Mucosa of descending colon (tissue), 3 donors: ENCODE measurements at regions not wholly inside any gene's neighbourhood (a gene's known extent, or its start where the extent isn't known, plus 50 kb on each side); places are given as distances from the start of the nearest gene placed in this dataset.

Source experiments
- ATAC-seq: fragments of 200-7000 bp; cut with Tn5 transposase; one replicate; pipeline ENCODE4 v1.9.1; 2020; ENCODE audit warnings: mild to moderate bottlenecking, moderate library complexity
- DNase-seq, 3 donors: peaks; one replicate each; pipeline ENCODE4 v3.0.0-alpha.2; 2020
- H3K36me3 ChIP-seq: fragments of 200-600 bp; one replicate; pipeline ENCODE4 v1.8.0; 2021; ENCODE audit warnings: low read depth, mild to moderate bottlenecking
- H3K4me1 ChIP-seq: fragments of 200-600 bp; one replicate; pipeline ENCODE4 v1.8.0; 2021; ENCODE audit warnings: low read depth, mild to moderate bottlenecking
- H3K4me3 ChIP-seq: fragments of 200-600 bp; one replicate; pipeline ENCODE4 v1.8.0; 2021; ENCODE audit warnings: mild to moderate bottlenecking
- H3K9me3 ChIP-seq: fragments of 200-600 bp; one replicate; pipeline ENCODE4 v1.8.0; 2021; ENCODE audit warnings: mild to moderate bottlenecking
- intact Hi-C, 2 donors: fragments of 100-400 bp; cut with DNase I in 1 of 2; cut with micrococcal nuclease in 1 of 2; formaldehyde crosslinking; loops; one replicate each; pipeline versions ENCODE4 v1.11.0 to v1.11.1; 2022; cut with DNase I, micrococcal nuclease
- TF ChIP-seq, protein P1 (sequence below): fragments of 200-600 bp; IDR thresholded peaks from one replicate; pipeline ENCODE4 v1.8.0; 2022; ENCODE audit warnings: antibody characterized with exemption, mild to moderate bottlenecking
- donor health status: DM: no; HTN: no; CAD: no; lungs with moderate emphysema.
- donor health status: DM: no; HTN: no; CAD: no.
- donor health status: DM: no; HTN: yes; CAD: no.

DNA sequence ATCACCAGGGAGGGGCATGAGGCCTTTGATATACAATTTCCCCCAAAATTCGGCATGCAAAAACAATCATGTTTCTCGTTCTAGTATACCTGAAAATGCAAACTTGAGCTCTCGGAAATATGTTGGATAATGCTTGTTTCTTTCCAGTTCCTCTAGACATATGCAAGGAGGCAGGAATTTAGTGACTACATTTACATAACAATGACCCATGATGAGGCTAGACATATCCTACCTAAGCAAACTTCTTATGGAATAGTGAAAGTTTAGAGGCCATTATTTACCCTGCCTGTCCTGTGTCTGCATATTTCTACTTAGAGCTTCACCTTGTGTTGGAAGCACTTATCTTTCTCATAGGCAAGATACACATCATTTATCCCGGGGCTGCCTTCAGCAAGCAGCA, 514.6 kb downstream of the KCNJ2 start:
- no peaks in the 10 kb centered on the region for H3K9me3 ChIP-seq
- no peaks in the 10 kb centered on the region for H3K4me1 ChIP-seq
- H3K4me3 ChIP-seq: no peak overlapping the region
- DNase-seq (no peak), ATAC-seq (no peak)
- H3K36me3 ChIP-seq: no peaks in the 10 kb centered on the region
- TF ChIP-seq, protein P1, sequence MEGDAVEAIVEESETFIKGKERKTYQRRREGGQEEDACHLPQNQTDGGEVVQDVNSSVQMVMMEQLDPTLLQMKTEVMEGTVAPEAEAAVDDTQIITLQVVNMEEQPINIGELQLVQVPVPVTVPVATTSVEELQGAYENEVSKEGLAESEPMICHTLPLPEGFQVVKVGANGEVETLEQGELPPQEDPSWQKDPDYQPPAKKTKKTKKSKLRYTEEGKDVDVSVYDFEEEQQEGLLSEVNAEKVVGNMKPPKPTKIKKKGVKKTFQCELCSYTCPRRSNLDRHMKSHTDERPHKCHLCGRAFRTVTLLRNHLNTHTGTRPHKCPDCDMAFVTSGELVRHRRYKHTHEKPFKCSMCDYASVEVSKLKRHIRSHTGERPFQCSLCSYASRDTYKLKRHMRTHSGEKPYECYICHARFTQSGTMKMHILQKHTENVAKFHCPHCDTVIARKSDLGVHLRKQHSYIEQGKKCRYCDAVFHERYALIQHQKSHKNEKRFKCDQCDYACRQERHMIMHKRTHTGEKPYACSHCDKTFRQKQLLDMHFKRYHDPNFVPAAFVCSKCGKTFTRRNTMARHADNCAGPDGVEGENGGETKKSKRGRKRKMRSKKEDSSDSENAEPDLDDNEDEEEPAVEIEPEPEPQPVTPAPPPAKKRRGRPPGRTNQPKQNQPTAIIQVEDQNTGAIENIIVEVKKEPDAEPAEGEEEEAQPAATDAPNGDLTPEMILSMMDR: no peak
- intact Hi-C loops: no loop called here

- ATAC-seq: no peak
- TF ChIP-seq, protein P1: no peak
- H3K4me3 ChIP-seq: no peak overlapping the region
- no peaks in the 10 kb centered on the region for H3K36me3 ChIP-seq
- H3K4me1 ChIP-seq: no peaks in the 10 kb centered on the region
- DNase-seq: no peak
- H3K9me3 ChIP-seq: no peaks in the 10 kb centered on the region
- intact Hi-C loops: no loop called here
These were observed 518.1 kb downstream of the KCNJ2 start for GRCh38 chr17:70687421-70687820.

DNA sequence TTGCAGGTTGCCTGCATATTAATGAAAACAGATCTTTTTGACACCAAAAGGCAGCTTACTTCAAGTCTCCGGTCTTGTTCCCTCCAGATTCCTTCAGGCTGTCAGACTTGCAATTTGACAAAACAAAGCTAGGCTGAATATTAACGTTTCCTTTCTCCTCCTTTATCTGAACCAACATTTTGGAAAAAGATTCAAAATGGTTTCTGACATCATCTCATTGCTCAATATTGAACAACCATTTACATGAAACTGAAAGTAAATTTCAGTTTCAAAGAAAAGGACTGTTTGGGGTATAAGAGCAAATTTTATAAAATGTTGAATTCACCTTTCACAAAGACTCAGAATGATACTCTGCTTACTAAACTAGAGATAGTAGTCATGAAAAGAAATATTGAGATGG, 521.8 kb downstream of the KCNJ2 start:
- intact Hi-C loops: no loop called here
- Histone ChIP-seq H3K36me3 (no peaks in the 10 kb centered on the region), H3K4me3 (no peak overlapping the region), H3K4me1 (no peaks in the 10 kb centered on the region), H3K9me3 (no peaks in the 10 kb centered on the region)
- no peak for DNase-seq
- no peak for ATAC-seq
- TF ChIP-seq, protein P1: no peak

DNA sequence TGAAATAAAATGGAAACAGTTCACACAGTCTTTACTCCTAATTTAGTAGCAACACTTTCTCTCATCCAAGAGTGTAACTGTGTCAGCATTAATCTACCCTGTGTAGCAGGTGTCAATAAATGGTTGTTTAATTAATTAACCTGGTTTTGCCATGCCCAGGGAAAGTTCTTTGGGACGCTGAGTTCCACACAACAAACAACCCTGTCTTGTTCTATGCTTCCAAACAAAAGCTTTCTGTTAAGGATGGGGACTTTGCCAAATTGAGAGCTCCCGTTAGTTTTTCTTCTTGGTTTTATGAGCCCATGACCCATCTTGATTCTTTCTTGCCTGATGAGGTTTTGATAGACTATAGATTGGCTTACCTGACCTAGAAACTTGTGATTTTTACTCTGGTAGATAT, 530.1 kb downstream of the KCNJ2 start:
- ATAC-seq (no peak), DNase-seq (no peak)
- TF ChIP-seq, protein P1: no peak
- intact Hi-C loops: no loop called here
- Histone ChIP-seq H3K4me1 (no peaks in the 10 kb centered on the region), H3K9me3 (no peaks in the 10 kb centered on the region), H3K36me3 (no peaks in the 10 kb centered on the region), H3K4me3 (no peak overlapping the region)

DNA sequence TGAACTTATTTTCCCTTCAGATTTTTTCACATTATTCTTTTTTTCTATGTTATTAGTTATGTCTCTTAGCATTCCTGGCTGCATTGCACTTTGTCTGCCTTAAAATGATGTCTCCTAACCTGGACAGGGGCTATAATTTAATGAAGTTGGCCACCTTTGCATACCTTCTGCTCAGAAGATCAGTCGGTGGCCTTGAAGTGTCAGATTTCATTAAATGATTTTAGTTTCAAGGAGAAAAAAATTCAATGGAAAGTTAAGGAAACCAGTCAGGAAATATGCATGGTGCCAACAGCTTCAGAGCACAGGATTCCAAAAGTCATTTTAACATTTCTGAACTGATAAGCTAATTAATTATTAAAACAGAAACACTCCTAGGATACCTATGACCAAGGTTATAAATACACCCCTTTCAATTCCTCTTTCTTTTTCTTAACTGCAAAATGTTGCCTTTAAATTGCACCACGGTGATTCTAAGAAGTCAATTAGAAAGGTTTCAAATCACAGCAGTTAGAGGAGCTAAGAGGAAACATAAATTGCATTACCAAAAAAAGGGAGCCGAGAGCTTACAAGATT, 533.4 kb downstream of the KCNJ2 start:
- DNase-seq: no peak
- intact Hi-C loops: no loop called here
- Histone ChIP-seq H3K9me3 (no peaks in the 10 kb centered on the region), H3K4me1 (no peaks in the 10 kb centered on the region), H3K4me3 (no peak overlapping the region), H3K36me3 (no peaks in the 10 kb centered on the region)
- TF ChIP-seq, protein P1: no peak
- ATAC-seq: no peak

- intact Hi-C loops: no loop called here
- Histone ChIP-seq H3K9me3 (no peaks in the 10 kb centered on the region), H3K4me1 (no peaks in the 10 kb centered on the region), H3K4me3 (no peak overlapping the region), H3K36me3 (no peaks in the 10 kb centered on the region)
- TF ChIP-seq, protein P1: no peak
- no peak for DNase-seq
- no peak for ATAC-seq
These were observed 540.3 kb downstream of the KCNJ2 start for GRCh38 chr17:70709596-70709995.
